NT2/D1 (cell line): ENCODE measurements at regions not wholly inside any gene's neighbourhood (a gene's known extent, or its start where the extent isn't known, plus 50 kb on each side); places are given as distances from the start of the nearest gene placed in this dataset.

Experiments used
- YY1 ChIP-seq: IDR thresholded peaks from 2 replicates; pipeline ENCODE4 v1.6.1; 2011; ENCODE audit not compliant: insufficient read length, insufficient read depth
- ZNF274 ChIP-seq: IDR thresholded peaks from 2 replicates; pipeline ENCODE4 v1.6.1; 2011; ENCODE audit warnings: mild to moderate bottlenecking, low read depth, low read length

DNA sequence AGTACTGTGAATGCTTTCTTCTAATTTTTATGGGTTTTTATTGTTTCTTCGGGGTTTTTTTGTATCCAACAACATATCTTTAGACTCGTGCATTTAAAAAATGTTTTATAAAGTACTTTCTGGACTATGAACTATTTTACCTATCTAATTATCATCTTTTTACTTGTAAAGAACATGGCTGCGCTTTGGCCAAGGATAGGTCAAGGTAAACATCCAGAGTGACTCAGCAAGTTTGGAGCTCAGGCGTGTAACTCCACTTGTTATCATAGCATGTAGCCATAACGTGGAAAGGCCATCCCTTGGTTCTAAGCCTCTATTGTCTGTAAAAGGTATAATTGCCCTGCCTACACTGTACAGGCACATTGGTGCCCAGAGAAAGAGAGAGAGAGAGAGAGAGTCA lies 818.0 kb upstream of the GOT2 start:
- TF ChIP-seq YY1 (no peak), ZNF274 (no peak)
